ENCODE measurements at regions not wholly inside any gene's neighbourhood (a gene's known extent, or its start where the extent isn't known, plus 50 kb on each side); places are given as distances from the start of the nearest gene placed in this dataset.
A peak's percentile ranks its signal among the peaks of the same experiment; 100 is the strongest.

DNA sequence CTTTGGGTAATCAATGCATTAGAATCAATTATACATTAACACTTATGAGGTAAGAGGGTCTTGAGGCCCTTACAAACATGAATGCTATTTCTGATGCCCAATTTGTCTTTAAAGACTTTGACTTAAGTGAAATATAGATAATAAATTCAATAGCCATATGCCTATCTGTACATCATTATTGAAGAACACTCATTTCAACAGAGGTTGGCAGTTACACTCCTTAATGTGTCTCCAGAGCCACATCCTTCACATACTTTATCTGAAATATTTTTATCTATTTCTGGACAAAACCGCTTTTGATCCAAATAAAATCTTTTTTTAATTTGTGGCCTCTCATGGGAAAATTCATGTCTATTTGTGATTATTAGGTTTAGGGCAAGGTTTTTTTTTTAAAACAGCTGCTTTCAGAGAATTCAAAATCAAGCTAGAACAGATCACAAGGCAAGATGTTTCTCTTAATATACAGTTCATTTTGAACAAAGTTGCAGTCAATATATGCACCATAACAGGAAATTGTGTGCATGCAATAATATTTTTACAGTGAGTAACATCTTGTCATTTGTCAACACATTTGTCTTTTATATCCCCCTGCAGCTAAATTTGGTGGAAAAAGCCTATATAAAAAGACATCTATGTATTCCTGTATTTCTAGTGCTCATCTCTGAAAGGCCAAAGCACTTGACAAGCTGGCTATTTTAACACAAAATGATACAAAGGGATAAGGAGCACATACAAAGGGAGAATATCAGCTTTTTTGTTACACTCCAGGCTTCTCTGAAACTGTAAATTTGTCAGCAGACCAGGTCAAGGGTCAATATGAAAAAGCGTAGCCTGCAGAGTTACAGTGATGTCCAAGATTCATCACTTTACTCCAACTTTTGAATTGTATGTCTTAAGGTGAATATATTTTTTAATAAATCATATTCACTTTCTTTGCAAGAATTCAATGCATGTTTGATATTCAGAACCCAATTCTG is 146.2 kb upstream of the DPH6 start:
- H3K36me3 ChIP-seq (ENCODE audit: control insufficient read depth, insufficient read depth, low read length), result no peaks in the 10 kb centered on the region
- H3K4me3 ChIP-seq (ENCODE audit: low read depth, low read length), result no peak overlapping the region
- TF ChIP-seq, protein P1, sequence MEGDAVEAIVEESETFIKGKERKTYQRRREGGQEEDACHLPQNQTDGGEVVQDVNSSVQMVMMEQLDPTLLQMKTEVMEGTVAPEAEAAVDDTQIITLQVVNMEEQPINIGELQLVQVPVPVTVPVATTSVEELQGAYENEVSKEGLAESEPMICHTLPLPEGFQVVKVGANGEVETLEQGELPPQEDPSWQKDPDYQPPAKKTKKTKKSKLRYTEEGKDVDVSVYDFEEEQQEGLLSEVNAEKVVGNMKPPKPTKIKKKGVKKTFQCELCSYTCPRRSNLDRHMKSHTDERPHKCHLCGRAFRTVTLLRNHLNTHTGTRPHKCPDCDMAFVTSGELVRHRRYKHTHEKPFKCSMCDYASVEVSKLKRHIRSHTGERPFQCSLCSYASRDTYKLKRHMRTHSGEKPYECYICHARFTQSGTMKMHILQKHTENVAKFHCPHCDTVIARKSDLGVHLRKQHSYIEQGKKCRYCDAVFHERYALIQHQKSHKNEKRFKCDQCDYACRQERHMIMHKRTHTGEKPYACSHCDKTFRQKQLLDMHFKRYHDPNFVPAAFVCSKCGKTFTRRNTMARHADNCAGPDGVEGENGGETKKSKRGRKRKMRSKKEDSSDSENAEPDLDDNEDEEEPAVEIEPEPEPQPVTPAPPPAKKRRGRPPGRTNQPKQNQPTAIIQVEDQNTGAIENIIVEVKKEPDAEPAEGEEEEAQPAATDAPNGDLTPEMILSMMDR (IDR thresholded peaks at IDR 0.05; ENCODE audit: insufficient read depth, low read length, poor library complexity, severe bottlenecking), result no peak
- DNase-seq (ENCODE audit: low read depth), result no peak
- H3K27me3 ChIP-seq (ENCODE audit: control insufficient read depth, insufficient read depth, low read length), result no peaks in the 10 kb centered on the region

DNA sequence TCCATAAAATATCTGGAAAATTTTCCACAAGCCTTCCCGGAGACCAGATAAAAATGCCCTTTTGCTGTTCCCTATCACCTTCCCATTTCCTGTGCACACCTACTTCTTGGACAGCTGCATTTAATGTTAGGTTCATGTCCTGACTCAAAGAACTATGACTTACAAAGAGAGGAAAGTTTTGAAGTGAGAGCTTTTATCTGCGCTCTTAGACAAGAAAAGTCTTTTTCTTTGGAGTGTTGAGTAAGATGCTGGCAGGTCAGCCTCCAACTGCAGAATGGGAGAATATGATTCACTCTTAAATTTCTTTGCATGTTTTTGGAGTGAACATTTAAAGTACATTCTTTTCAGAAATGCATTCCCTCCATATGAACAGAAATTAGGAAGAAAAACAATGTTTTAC is 147.3 kb upstream of the DPH6 start:
- DNase-seq (ENCODE audit: low read depth), result no peak
- TF ChIP-seq, protein P1 (IDR thresholded peaks at IDR 0.05; ENCODE audit: insufficient read depth, low read length, poor library complexity, severe bottlenecking), result no peak
- no peaks in the 10 kb centered on the region for H3K36me3 ChIP-seq (ENCODE audit: control insufficient read depth, insufficient read depth, low read length)
- no peak overlapping the region for H3K4me3 ChIP-seq (ENCODE audit: low read depth, low read length)
- no peaks in the 10 kb centered on the region for H3K27me3 ChIP-seq (ENCODE audit: control insufficient read depth, insufficient read depth, low read length)

DNA sequence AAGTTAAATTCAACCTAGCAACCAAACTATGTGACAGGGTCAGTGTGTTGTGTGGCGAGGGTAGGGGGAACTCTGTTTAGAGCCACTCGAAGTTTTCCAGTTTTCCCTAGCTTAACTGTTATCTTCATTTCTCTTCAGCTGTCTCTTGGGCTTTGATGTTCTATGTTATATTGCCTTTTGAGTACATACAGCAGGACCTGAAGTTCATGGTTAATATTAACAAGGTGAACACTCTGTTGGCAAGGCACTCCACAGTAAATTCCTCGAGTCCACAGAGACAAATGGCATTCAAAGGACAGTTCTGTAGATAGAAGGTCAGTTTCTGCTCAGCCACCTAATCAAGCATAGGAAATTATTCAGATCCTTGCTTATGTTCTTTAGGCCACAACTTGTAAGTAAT is 147.9 kb upstream of the DPH6 start:
- TF ChIP-seq, protein P1 (IDR thresholded peaks at IDR 0.05; ENCODE audit: insufficient read depth, low read length, poor library complexity, severe bottlenecking), result no peak
- DNase-seq (ENCODE audit: low read depth), result no peak

DNA sequence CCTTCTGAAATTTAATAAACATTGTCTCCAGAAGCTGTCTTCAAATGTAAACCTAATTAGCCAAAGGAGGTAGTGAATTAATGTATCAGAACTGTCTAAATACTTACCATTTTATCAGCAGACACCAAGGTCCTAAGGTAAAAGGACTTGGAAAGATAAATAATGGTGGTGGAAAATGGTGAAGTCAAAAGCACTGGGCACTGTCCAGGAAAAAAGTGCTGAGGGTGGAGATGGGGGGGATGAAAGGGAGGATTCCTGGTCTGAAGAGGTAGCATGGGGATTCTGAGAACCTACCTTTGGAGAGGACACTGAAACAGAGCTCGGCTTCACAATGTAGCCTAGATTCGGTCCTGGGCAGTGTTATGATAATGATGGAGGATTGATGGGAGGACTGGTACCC is 149.0 kb upstream of the DPH6 start:
- Histone ChIP-seq H3K27me3 (ENCODE audit: control insufficient read depth, insufficient read depth, low read length) (no peaks in the 10 kb centered on the region), H3K36me3 (ENCODE audit: control insufficient read depth, insufficient read depth, low read length) (no peaks in the 10 kb centered on the region), H3K4me3 (ENCODE audit: low read depth, low read length) (no peak overlapping the region)
- TF ChIP-seq, protein P1 (IDR thresholded peaks at IDR 0.05; ENCODE audit: insufficient read depth, low read length, poor library complexity, severe bottlenecking), result no peak
- DNase-seq (ENCODE audit: low read depth), result no peak

More for the DNA sequence above, 147.9 kb upstream of the DPH6 start:
- no peaks in the 10 kb centered on the region for H3K27me3 ChIP-seq (ENCODE audit: control insufficient read depth, insufficient read depth, low read length)
- no peak overlapping the region for H3K4me3 ChIP-seq (ENCODE audit: low read depth, low read length)
- H3K36me3 ChIP-seq (ENCODE audit: control insufficient read depth, insufficient read depth, low read length), result no peaks in the 10 kb centered on the region

DNA sequence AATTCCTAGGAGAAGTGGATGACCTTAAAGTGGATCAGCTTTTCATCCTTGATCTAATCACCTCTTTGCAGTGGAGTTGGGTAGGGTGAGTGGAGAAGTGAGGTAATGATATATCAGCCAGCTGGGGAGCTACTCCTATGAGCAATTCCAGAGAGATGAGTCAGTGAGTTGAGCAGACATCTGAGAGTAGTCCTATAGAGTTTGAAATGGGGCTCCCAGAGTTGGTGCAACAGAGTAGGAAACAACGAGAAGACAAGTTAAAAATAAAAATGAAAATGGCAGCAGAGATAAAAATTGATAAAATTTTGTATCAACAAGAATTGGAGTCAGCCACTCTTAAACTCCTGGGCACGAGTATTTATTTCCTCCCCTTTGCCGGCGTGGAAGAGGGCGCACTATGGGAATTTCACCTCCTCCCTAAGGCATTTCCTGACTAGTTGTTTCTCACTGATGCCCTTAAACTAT is 150.8 kb upstream of the DPH6 start:
- no peak overlapping the region for H3K4me3 ChIP-seq (ENCODE audit: low read depth, low read length)
- peak; percentile 81 for DNase-seq (ENCODE audit: low read depth)
- no peaks in the 10 kb centered on the region for H3K27me3 ChIP-seq (ENCODE audit: control insufficient read depth, insufficient read depth, low read length)
- TF ChIP-seq, protein P1 (IDR thresholded peaks at IDR 0.05; ENCODE audit: insufficient read depth, low read length, poor library complexity, severe bottlenecking), result no peak
- no peaks in the 10 kb centered on the region for H3K36me3 ChIP-seq (ENCODE audit: control insufficient read depth, insufficient read depth, low read length)
